PC-3 (cell line): ENCODE measurements at regions not wholly inside any gene's neighbourhood (a gene's known extent, or its start where the extent isn't known, plus 50 kb on each side); places are given as distances from the start of the nearest gene placed in this dataset.

Source experiments
- ATAC-seq: fragments of 200-7000 bp; cut with Tn5 transposase; 2 replicates; pipeline ENCODE4 v1.9.1; 2020; ENCODE audit warnings: mild to moderate bottlenecking, moderate library complexity
- BruUV-seq: library from RNA; stranded (reverse); fragments of 400-500 nt; replicated peaks from 2 replicates; lab custom pipeline; 2021; lab: Mats Ljungman, UMichigan
- CTCF ChIA-PET: fragments of 300-600 bp; sonication (Branson Sonifier 250); formaldehyde crosslinking; loops from one replicate; lab custom pipeline; 2022; ENCODE audit warnings: antibody characterized with exemption; lab: Charles Lee
- POLR2A ChIA-PET: fragments of 300-600 bp; sonication (Branson Sonifier 250); formaldehyde crosslinking; loops from one replicate; lab custom pipeline; 2022; ENCODE audit warnings: antibody characterized with exemption; ENCODE audit not compliant: unreplicated experiment; lab: Charles Lee
- DNase-seq: peaks from one replicate; pipeline ENCODE4 v3.0.0-alpha.2; 2015
- H2AFZ ChIP-seq: fragments of 300-600 bp; sonication (generic); 2 replicates; pipeline ENCODE4 v1.6.0; 2016; ENCODE audit warnings: antibody characterized with exemption, low read length
- H3F3A ChIP-seq: fragments of 300-600 bp; sonication (generic); one replicate; pipeline ENCODE4 v1.6.0; 2017; ENCODE audit warnings: antibody characterized with exemption, low read length, control low read depth, mild to moderate bottlenecking; ENCODE audit not compliant: unreplicated experiment
- H3K27ac ChIP-seq: fragments of 300-600 bp; sonication (generic); 2 replicates; pipeline ENCODE4 v1.5.1; 2016; ENCODE audit warnings: mild to moderate bottlenecking, low read length
- H3K27me3 ChIP-seq: fragments of 300-600 bp; sonication (generic); 2 replicates; pipeline ENCODE4 v1.6.1; 2016; ENCODE audit warnings: low read length, mixed read lengths
- H3K36me3 ChIP-seq: fragments of 300-600 bp; sonication (generic); 2 replicates; pipeline ENCODE4 v1.6.1; 2016; ENCODE audit warnings: low read depth, mixed run types, low read length, mixed read lengths
- H3K4me1 ChIP-seq: fragments of 300-600 bp; sonication (generic); 2 replicates; pipeline ENCODE4 v1.5.1; 2016; ENCODE audit warnings: low read length; ENCODE audit not compliant: insufficient read depth
- H3K4me2 ChIP-seq: fragments of 300-600 bp; sonication (generic); 2 replicates; pipeline ENCODE4 v1.6.0; 2016; ENCODE audit warnings: low read length
- H3K4me3 ChIP-seq: fragments of 300-600 bp; sonication (generic); 2 replicates; pipeline ENCODE4 v1.5.1; 2016; ENCODE audit warnings: mild to moderate bottlenecking, low read length, mixed read lengths
- H3K79me2 ChIP-seq: fragments of 300-600 bp; sonication (generic); 2 replicates; pipeline ENCODE4 v1.6.1; 2017; ENCODE audit warnings: low read length, mixed read lengths
- H3K9ac ChIP-seq: fragments of 300-600 bp; sonication (generic); 2 replicates; pipeline ENCODE4 v1.6.0; 2016; ENCODE audit warnings: mild to moderate bottlenecking, low read length
- H3K9me2 ChIP-seq: fragments of 300-600 bp; sonication (generic); replicated peaks from 2 replicates; pipeline ENCODE4 v1.6.1; 2016; ENCODE audit warnings: mixed run types, low read length, mixed read lengths
- H3K9me3 ChIP-seq: fragments of 300-600 bp; sonication (generic); 2 replicates; pipeline ENCODE4 v1.6.1; 2016; ENCODE audit warnings: low read length, mixed read lengths
- H4K20me1 ChIP-seq: fragments of 300-600 bp; sonication (generic); 2 replicates; pipeline ENCODE4 v1.6.1; 2016; ENCODE audit warnings: low read length, mixed read lengths
- EZH2 ChIP-seq: fragments of 300-600 bp; sonication (generic); IDR thresholded peaks from one replicate; pipeline ENCODE4 v1.6.1; 2017; ENCODE audit warnings: antibody characterized with exemption, mild to moderate bottlenecking, low read length; ENCODE audit not compliant: unreplicated experiment
- EZH2phosphoT487 ChIP-seq: fragments of 300-600 bp; sonication (generic); IDR thresholded peaks from 2 replicates; pipeline ENCODE4 v1.6.1; 2018; ENCODE audit warnings: mild to moderate bottlenecking, antibody characterized with exemption, low read length, borderline replicate concordance
- intact Hi-C: fragments of 100-400 bp; cut with micrococcal nuclease; formaldehyde crosslinking; loops from 2 replicates; pipeline ENCODE4 v1.9.0; 2023
- TF ChIP-seq, protein P1 (sequence below): fragments of 300-600 bp; sonication (generic); conservative IDR thresholded peaks from 2 replicates; pipeline ENCODE4 v1.5.1; 2017; ENCODE audit warnings: antibody characterized with exemption, low read depth, mild to moderate bottlenecking, low read length

DNA sequence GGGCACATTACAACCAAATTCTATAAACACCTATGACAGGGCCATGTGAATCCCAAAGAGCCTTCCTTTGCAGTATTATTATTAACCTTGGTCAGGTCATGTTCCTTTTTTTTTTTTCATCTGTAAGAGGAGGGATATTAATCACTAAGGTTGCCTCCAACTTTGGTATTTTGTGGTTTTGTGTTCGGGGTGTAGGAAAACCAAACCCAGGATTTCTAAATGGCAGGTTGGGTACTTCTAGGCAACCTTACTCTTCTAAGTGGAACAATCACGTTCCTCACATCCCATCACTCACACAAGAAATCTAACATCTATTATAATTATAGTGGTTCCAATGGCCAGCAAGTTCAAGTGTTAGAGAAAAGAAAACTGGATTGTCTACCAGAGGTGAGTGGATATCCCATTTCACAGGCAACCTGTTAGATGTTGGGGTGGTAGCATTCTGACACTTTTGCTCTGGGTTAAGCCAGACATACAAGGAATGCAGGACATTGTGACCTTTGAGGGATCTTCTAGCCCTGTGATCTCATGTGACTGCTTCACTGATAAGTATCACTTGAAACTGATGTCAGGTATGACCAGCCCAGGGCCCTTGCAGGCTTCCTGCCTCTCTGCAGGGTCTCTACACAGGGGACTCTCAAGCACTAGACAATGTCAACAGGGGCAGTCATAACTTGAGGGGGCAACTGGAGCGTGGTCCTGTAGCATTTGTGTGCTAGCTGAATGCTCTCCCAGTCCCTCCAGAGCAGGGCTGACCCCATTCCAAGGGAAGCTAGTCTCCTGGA is 126.2 kb upstream of the VLDLR start:
- no peak for ATAC-seq
- no peaks in the 10 kb centered on the region for H3K36me3 ChIP-seq
- no peaks in the 10 kb centered on the region; the same call in 1 of the 2 replicates for H3K27me3 ChIP-seq
- no peak overlapping the region for H3K4me3 ChIP-seq
- H4K20me1 ChIP-seq = no peaks in the 10 kb centered on the region
- ChIA-PET CTCF (no interaction called here), POLR2A (no interaction called here)
- H3F3A ChIP-seq = no peaks in the 10 kb centered on the region
- H3K4me1 ChIP-seq = no peaks in the 10 kb centered on the region
- intact Hi-C loops = no loop called here
- TF ChIP-seq EZH2phosphoT487 (no peak), EZH2 (no peak)
- TF ChIP-seq, protein P1, sequence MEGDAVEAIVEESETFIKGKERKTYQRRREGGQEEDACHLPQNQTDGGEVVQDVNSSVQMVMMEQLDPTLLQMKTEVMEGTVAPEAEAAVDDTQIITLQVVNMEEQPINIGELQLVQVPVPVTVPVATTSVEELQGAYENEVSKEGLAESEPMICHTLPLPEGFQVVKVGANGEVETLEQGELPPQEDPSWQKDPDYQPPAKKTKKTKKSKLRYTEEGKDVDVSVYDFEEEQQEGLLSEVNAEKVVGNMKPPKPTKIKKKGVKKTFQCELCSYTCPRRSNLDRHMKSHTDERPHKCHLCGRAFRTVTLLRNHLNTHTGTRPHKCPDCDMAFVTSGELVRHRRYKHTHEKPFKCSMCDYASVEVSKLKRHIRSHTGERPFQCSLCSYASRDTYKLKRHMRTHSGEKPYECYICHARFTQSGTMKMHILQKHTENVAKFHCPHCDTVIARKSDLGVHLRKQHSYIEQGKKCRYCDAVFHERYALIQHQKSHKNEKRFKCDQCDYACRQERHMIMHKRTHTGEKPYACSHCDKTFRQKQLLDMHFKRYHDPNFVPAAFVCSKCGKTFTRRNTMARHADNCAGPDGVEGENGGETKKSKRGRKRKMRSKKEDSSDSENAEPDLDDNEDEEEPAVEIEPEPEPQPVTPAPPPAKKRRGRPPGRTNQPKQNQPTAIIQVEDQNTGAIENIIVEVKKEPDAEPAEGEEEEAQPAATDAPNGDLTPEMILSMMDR = no peak
- no peak overlapping the region for H2AFZ ChIP-seq
- no peaks in the 10 kb centered on the region for H3K79me2 ChIP-seq
- no peak for DNase-seq
- H3K9me3 ChIP-seq = no peaks in the 10 kb centered on the region
- no peaks in the 10 kb centered on the region for H3K9me2 ChIP-seq
- H3K27ac ChIP-seq = no peak overlapping the region
- no TSS peak for BruUV-seq
- no peak overlapping the region for H3K4me2 ChIP-seq
- no peak overlapping the region for H3K9ac ChIP-seq

DNA sequence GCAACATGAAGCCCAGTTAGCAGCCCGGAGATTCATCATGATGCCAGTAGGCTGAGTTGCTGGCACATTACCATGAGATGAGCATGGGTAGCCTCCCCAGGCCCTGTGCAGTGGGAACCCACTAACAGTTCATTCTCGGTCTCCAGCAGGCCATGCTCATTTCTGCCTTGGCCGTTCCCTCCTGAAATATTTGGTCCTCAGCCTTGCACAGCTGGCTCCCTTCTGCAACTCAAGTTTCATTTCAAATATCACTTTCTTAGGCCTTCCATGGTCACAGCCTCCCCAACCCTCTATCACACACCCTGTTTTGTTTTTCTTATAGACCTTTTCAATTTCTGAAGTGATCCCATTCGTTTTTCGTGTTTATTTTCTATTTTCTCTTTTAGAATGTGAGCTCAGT is 125.4 kb upstream of the VLDLR start:
- CTCF ChIA-PET = no interaction called here
- no peak for ATAC-seq

More for the DNA sequence above, 125.4 kb upstream of the VLDLR start:
- H3F3A ChIP-seq = no peaks in the 10 kb centered on the region
- no peak overlapping the region for H3K4me3 ChIP-seq
- DNase-seq = no peak
- H3K4me2 ChIP-seq = no peak overlapping the region
- H3K9me3 ChIP-seq = no peaks in the 10 kb centered on the region
- H3K36me3 ChIP-seq = no peaks in the 10 kb centered on the region
- no peaks in the 10 kb centered on the region; the same call in 1 of the 2 replicates for H3K27me3 ChIP-seq
- no peak overlapping the region for H3K9ac ChIP-seq
- intact Hi-C loops = no loop called here
- TF ChIP-seq EZH2 (no peak), EZH2phosphoT487 (no peak)
- TF ChIP-seq, protein P1 = no peak
- H3K4me1 ChIP-seq = no peaks in the 10 kb centered on the region
- no peak overlapping the region for H2AFZ ChIP-seq
- H3K79me2 ChIP-seq = no peaks in the 10 kb centered on the region
- no peak overlapping the region for H3K27ac ChIP-seq
- no TSS peak for BruUV-seq
- POLR2A ChIA-PET = no interaction called here
- no peaks in the 10 kb centered on the region for H4K20me1 ChIP-seq
- no peaks in the 10 kb centered on the region for H3K9me2 ChIP-seq
